ENCODE measurements at regions not wholly inside any gene's neighbourhood (a gene's known extent, or its start where the extent isn't known, plus 50 kb on each side); places are given as distances from the start of the nearest gene placed in this dataset.
A peak's percentile ranks its signal among the peaks of the same experiment; 100 is the strongest.

GRCh38 chr13:59360108-59360507 lies 803.6 kb downstream of the DIAPH3 start:
- DNase-seq (no peak), ATAC-seq (peak in 1 of 2 donors; percentile 30)
- TF ChIP-seq, protein P1, sequence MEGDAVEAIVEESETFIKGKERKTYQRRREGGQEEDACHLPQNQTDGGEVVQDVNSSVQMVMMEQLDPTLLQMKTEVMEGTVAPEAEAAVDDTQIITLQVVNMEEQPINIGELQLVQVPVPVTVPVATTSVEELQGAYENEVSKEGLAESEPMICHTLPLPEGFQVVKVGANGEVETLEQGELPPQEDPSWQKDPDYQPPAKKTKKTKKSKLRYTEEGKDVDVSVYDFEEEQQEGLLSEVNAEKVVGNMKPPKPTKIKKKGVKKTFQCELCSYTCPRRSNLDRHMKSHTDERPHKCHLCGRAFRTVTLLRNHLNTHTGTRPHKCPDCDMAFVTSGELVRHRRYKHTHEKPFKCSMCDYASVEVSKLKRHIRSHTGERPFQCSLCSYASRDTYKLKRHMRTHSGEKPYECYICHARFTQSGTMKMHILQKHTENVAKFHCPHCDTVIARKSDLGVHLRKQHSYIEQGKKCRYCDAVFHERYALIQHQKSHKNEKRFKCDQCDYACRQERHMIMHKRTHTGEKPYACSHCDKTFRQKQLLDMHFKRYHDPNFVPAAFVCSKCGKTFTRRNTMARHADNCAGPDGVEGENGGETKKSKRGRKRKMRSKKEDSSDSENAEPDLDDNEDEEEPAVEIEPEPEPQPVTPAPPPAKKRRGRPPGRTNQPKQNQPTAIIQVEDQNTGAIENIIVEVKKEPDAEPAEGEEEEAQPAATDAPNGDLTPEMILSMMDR (IDR thresholded peaks at IDR 0.05) = no peak
- Histone ChIP-seq H3K27ac (no peak overlapping the region), H3K4me3 (no peak overlapping the region), H3K4me1 (peaks cover 5% of the 10 kb centered on the region), H3K36me3 (no peaks in the 10 kb centered on the region), H3K9me3 (no peaks in the 10 kb centered on the region), H3K27me3 (ENCODE audit: low read depth) (no peaks in the 10 kb centered on the region)
- intact Hi-C loops (cut with DNase I) = no loop called here

DNA sequence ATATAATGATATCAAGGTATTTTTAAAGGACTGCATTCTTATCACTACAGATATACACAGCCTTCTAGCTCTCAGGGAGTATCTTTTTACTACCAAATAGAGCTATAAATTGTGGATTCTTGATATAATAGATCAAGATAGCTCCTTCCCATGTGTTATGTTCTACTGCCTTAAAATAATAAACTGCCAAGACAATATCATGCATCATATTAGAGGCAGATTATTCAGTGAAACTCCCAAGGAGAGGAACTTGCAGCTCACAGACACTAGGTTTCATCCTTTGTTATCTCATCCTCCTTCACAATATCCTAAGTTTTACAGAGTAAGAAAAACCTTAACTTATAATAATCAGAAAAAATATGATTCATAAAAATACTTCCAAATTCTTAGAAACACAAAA lies 802.8 kb downstream of the DIAPH3 start:
- DNase-seq = no peak
- Histone ChIP-seq H3K9me3 (no peaks in the 10 kb centered on the region), H3K27ac (no peak overlapping the region), H3K4me3 (no peak overlapping the region), H3K4me1 (peaks cover 5% of the 10 kb centered on the region), H3K27me3 (ENCODE audit: low read depth) (no peaks in the 10 kb centered on the region), H3K36me3 (no peaks in the 10 kb centered on the region)
- intact Hi-C loops (cut with DNase I) = no loop called here
- TF ChIP-seq, protein P1 (IDR thresholded peaks at IDR 0.05) = no peak
- no peak for ATAC-seq

- ATAC-seq (no peak), DNase-seq (no peak)
- Histone ChIP-seq H3K4me3 (no peak overlapping the region), H3K27me3 (ENCODE audit: low read depth) (no peaks in the 10 kb centered on the region), H3K4me1 (peaks cover 6% of the 10 kb centered on the region), H3K27ac (no peak overlapping the region), H3K9me3 (no peaks in the 10 kb centered on the region), H3K36me3 (no peaks in the 10 kb centered on the region)
- TF ChIP-seq, protein P1 (IDR thresholded peaks at IDR 0.05) = no peak
- intact Hi-C loops (cut with DNase I) = no loop called here
Observed at GRCh38 chr13:59363313-59363712, 800.4 kb downstream of the DIAPH3 start.

DNA sequence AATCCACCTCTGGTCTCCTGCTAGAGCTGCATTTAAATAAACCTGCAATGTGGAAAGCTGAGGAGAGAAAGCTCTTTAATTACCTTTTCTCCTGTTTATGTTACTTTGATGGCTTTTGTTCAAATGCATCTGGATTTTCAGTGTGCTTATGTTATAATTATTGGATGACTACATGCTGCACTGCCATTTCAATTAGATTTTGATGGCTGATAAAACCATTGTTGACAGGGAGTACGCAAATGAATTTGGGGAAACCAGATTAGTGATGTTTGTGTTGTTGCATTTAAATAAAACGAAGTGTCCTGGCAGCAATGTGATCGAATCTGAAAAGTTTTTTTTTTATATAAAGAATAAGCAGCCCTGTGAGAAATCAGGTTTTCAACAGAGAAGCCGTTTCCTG lies 799.8 kb downstream of the DIAPH3 start:
- H3K27me3 ChIP-seq (ENCODE audit: low read depth) = no peaks in the 10 kb centered on the region
- ATAC-seq = no peak
- H3K27ac ChIP-seq = no peak overlapping the region
- H3K36me3 ChIP-seq = no peaks in the 10 kb centered on the region
- H3K4me1 ChIP-seq = peaks cover 9% of the 10 kb centered on the region
- no peak for DNase-seq
- TF ChIP-seq, protein P1 (IDR thresholded peaks at IDR 0.05) = no peak
- H3K9me3 ChIP-seq = no peaks in the 10 kb centered on the region
- intact Hi-C loops (cut with DNase I) = no loop called here
- H3K4me3 ChIP-seq = no peak overlapping the region

- Histone ChIP-seq H3K4me3 (no peak overlapping the region), H3K9me3 (no peaks in the 10 kb centered on the region), H3K36me3 (no peaks in the 10 kb centered on the region), H3K4me1 (peaks cover 9% of the 10 kb centered on the region), H3K27me3 (ENCODE audit: low read depth) (no peaks in the 10 kb centered on the region), H3K27ac (no peak overlapping the region)
- ATAC-seq (no peak), DNase-seq (no peak)
- TF ChIP-seq, protein P1 (IDR thresholded peaks at IDR 0.05) = no peak
- intact Hi-C loops (cut with DNase I) = no loop called here
Observed at GRCh38 chr13:59364641-59365085, 799.1 kb downstream of the DIAPH3 start.

DNA sequence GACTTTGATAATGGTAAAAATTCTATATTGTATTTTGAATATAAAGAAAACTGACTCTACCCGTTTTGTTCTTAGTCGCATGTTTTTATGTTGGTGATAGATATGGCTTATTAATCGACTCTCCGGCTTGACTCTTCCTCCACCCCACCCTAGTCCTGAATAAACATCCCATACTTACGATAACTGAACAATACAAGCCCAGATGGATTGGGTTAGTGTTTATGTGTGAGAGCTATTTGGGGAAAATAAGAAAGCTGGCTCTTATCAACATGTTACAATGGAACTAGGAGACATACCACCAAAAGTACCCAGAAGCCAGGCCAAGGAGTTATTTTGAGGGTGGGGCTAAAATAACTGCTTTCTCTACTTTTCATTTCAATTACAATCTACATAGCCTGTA lies 796.3 kb downstream of the DIAPH3 start:
- Histone ChIP-seq H3K4me1 (peaks cover 9% of the 10 kb centered on the region), H3K36me3 (no peaks in the 10 kb centered on the region), H3K9me3 (no peaks in the 10 kb centered on the region), H3K27me3 (ENCODE audit: low read depth) (no peaks in the 10 kb centered on the region), H3K27ac (no peak overlapping the region), H3K4me3 (no peak overlapping the region)
- intact Hi-C loops (cut with DNase I) = no loop called here
- TF ChIP-seq, protein P1 (IDR thresholded peaks at IDR 0.05) = no peak
- DNase-seq (no peak), ATAC-seq (peak in 1 of 2 donors; percentile 33)
